ENCODE measurements at regions not wholly inside any gene's neighbourhood (a gene's known extent, or its start where the extent isn't known, plus 50 kb on each side); places are given as distances from the start of the nearest gene placed in this dataset.

DNA sequence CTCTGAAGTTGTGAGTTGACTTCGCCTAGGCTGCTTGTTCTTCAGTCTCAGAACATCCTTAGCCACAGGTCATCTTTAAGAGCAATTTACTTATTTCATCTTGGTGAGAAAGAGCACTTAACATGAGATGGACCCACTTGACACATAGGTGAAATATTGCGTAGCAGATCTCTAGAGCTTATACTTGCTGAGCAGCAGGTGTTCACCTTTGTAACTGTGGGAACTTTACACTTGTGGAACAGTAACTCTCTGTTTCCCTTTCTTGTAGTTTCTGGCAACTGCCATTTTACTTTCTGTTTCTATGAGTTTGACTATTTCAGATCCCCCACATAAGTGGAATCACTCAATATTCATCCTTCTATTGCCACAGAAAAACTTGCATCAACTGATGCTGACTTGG, 95.7 kb downstream of the SLC10A2 start:
- peaks cover under 1% of the 10 kb centered on the region for H3K27me3 Mint-ChIP-seq
- Histone ChIP-seq H3K4me3 (ENCODE audit: control extremely low read depth in 1 of 5, extremely low read depth in 1 of 5, insufficient read depth in 1 of 5, low read depth in 2 of 5, low read length in 4 of 5) (no peak overlapping the region), H3K4me2 (replicated peaks; ENCODE audit: low read depth, low read length, poor library complexity, severe bottlenecking) (peak overlapping the region; percentile 31), H3K79me2 (ENCODE audit: control insufficient read depth, insufficient read depth, low read length) (no peaks in the 10 kb centered on the region), H4K20me1 (ENCODE audit: control insufficient read depth, insufficient read depth, low read length, poor library complexity, severe bottlenecking) (no peaks in the 10 kb centered on the region), H3K4me1 (ENCODE audit: control insufficient read depth in 2 of 2, insufficient read depth in 2 of 2, low read length in 2 of 2) (peaks cover 11 to 21% of the 10 kb centered on the region in 2 donors), H3K9me3 (ENCODE audit: control extremely low read depth in 1 of 3, control insufficient read depth in 2 of 3, insufficient read depth in 1 of 3, low read length in 2 of 3) (no peaks in the 10 kb centered on the region), H3K9ac (ENCODE audit: low read length) (no peak overlapping the region), H3K36me3 (replicated peaks in 1 of 2; ENCODE audit: control extremely low read depth in 1 of 2, control insufficient read depth in 1 of 2, extremely low read depth in 1 of 2, insufficient read depth in 2 of 2, low read length in 1 of 2) (no peaks in the 10 kb centered on the region), H2AFZ (ENCODE audit: insufficient read depth, low read depth, low read length, poor library complexity, severe bottlenecking) (peak overlapping the region; percentile 47), H3K27ac (ENCODE audit: low read length in 2 of 2) (peak overlapping the region in 1 of 2 donors; percentile 50), H3K27me3 (replicated peaks in 1 of 4; ENCODE audit: control extremely low read depth in 1 of 4, control insufficient read depth in 3 of 4, insufficient read depth in 4 of 4, low read length in 3 of 4) (no peaks in the 10 kb centered on the region)
- POLR2A ChIA-PET: no interaction called here
- no peak overlapping the region for H3K4me3 Mint-ChIP-seq
- ATAC-seq (ENCODE audit: low read depth) (no peak), DNase-seq (peak; percentile 24)
- 0% methylated on average over 1 of the region's 2 CpGs for WGBS (ENCODE audit: insufficient coverage)
- H3K4me1 Mint-ChIP-seq: peaks cover 12% of the 10 kb centered on the region
- TF ChIP-seq, protein P1, sequence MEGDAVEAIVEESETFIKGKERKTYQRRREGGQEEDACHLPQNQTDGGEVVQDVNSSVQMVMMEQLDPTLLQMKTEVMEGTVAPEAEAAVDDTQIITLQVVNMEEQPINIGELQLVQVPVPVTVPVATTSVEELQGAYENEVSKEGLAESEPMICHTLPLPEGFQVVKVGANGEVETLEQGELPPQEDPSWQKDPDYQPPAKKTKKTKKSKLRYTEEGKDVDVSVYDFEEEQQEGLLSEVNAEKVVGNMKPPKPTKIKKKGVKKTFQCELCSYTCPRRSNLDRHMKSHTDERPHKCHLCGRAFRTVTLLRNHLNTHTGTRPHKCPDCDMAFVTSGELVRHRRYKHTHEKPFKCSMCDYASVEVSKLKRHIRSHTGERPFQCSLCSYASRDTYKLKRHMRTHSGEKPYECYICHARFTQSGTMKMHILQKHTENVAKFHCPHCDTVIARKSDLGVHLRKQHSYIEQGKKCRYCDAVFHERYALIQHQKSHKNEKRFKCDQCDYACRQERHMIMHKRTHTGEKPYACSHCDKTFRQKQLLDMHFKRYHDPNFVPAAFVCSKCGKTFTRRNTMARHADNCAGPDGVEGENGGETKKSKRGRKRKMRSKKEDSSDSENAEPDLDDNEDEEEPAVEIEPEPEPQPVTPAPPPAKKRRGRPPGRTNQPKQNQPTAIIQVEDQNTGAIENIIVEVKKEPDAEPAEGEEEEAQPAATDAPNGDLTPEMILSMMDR (IDR thresholded peaks at IDR 0.05): no peak
- no peak for TF ChIP-seq EZH2 (IDR thresholded peaks at IDR 0.05; ENCODE audit: borderline replicate concordance, insufficient read depth, low read depth, low read length, poor library complexity, severe bottlenecking)
- no peaks in the 10 kb centered on the region for H3K9me3 Mint-ChIP-seq (ENCODE audit: insufficient read depth)
- H3K27ac Mint-ChIP-seq: no peak overlapping the region
- intact Hi-C loops (cut with micrococcal nuclease): no loop called here
- CTCF ChIA-PET: no interaction called here

DNA sequence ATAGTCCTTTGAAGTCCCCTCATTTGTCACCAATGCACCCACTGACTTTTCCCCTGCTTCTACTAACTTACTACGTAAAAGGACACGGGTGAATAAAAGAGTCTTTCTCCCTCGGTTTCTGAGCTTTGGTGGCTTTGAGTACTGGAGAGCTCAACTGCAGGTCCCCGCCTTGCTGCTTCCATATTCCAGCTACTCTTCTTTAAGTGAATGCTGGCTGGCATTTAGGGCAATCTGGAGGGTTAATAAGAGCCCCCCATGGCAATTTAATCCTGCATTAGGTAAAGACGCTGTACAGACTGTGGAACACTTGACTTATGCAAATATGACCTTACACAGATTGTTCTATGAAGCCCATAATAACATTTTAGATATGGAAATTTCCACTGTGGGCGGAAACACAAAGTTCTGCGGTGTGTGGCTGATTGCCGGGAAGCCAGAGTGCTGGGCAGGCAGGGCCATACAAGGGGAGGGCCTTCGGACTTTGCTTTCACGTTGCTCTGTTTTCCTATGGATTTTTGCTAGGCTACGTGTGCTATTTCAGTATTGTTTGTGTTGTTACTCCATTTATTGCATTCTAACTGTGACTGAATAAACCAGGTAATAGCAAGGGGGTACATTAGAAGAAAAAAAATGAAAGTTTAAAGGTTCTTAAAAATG, 97.5 kb downstream of the SLC10A2 start:
- Histone ChIP-seq H3K4me3 (ENCODE audit: control extremely low read depth in 1 of 5, extremely low read depth in 1 of 5, insufficient read depth in 1 of 5, low read depth in 2 of 5, low read length in 4 of 5) (no peak overlapping the region), H3K79me2 (ENCODE audit: control insufficient read depth, insufficient read depth, low read length) (no peaks in the 10 kb centered on the region), H2AFZ (ENCODE audit: insufficient read depth, low read depth, low read length, poor library complexity, severe bottlenecking) (no peak overlapping the region), H3K36me3 (replicated peaks in 1 of 2; ENCODE audit: control extremely low read depth in 1 of 2, control insufficient read depth in 1 of 2, extremely low read depth in 1 of 2, insufficient read depth in 2 of 2, low read length in 1 of 2) (no peaks in the 10 kb centered on the region), H3K4me1 (ENCODE audit: control insufficient read depth in 2 of 2, insufficient read depth in 2 of 2, low read length in 2 of 2) (peaks cover 11 to 21% of the 10 kb centered on the region in 2 donors), H3K9ac (ENCODE audit: low read length) (no peak overlapping the region), H3K27ac (ENCODE audit: low read length in 2 of 2) (no peak overlapping the region), H4K20me1 (ENCODE audit: control insufficient read depth, insufficient read depth, low read length, poor library complexity, severe bottlenecking) (no peaks in the 10 kb centered on the region), H3K9me3 (ENCODE audit: control extremely low read depth in 1 of 3, control insufficient read depth in 2 of 3, insufficient read depth in 1 of 3, low read length in 2 of 3) (no peaks in the 10 kb centered on the region), H3K27me3 (replicated peaks in 1 of 4; ENCODE audit: control extremely low read depth in 1 of 4, control insufficient read depth in 3 of 4, insufficient read depth in 4 of 4, low read length in 3 of 4) (no peaks in the 10 kb centered on the region), H3K4me2 (replicated peaks; ENCODE audit: low read depth, low read length, poor library complexity, severe bottlenecking) (peak overlapping the region; percentile 11)
- intact Hi-C loops (cut with micrococcal nuclease): no loop called here
- ATAC-seq (ENCODE audit: low read depth) (no peak), DNase-seq (peak; percentile 5)
- Mint-ChIP-seq H3K9me3 (ENCODE audit: insufficient read depth) (no peaks in the 10 kb centered on the region), H3K27ac (no peak overlapping the region), H3K4me1 (peaks cover 12% of the 10 kb centered on the region), H3K27me3 (peaks cover 6% of the 10 kb centered on the region), H3K4me3 (peak overlapping the region; percentile 35)
- POLR2A ChIA-PET: no interaction called here
- CTCF ChIA-PET: interaction anchor here (1.2 kb wide), 1 partner anchor 172 kb away, joined by 3 read pairs; no protein-coding TSS in a partner anchor
- WGBS (ENCODE audit: insufficient coverage): 57% methylated on average over 7 of the region's 11 CpGs
- TF ChIP-seq, protein P1 (IDR thresholded peaks at IDR 0.05): no peak
- TF ChIP-seq EZH2 (IDR thresholded peaks at IDR 0.05; ENCODE audit: borderline replicate concordance, insufficient read depth, low read depth, low read length, poor library complexity, severe bottlenecking): no peak
